A172 (cell line): ENCODE measurements at regions not wholly inside any gene's neighbourhood (a gene's known extent, or its start where the extent isn't known, plus 50 kb on each side); places are given as distances from the start of the nearest gene placed in this dataset.
A peak's percentile ranks its signal among the peaks of the same experiment; 100 is the strongest.

Experiments used
- DNase-seq: peaks from one replicate; pipeline ENCODE4 v3.0.0-alpha.2; 2015; ENCODE audit warnings: low spot score

GRCh38 chr15:70491641-70492040, 271.7 kb downstream of the UACA start:
- no peak for DNase-seq

GRCh38 chr15:70491201-70491621, 272.1 kb downstream of the UACA start:
- DNase-seq: no peak

GRCh38 chr15:70490838-70491155, 272.6 kb downstream of the UACA start:
- DNase-seq: no peak

- no peak for DNase-seq
Measured at GRCh38 chr15:70490148-70490837, 273.1 kb downstream of the UACA start.

GRCh38 chr15:70488941-70489848, 274.2 kb downstream of the UACA start:
- DNase-seq: no peak

GRCh38 chr15:70488002-70488605, 275.3 kb downstream of the UACA start:
- peak; percentile 60 for DNase-seq

GRCh38 chr15:70487387-70487740, 276.0 kb downstream of the UACA start:
- DNase-seq: no peak

GRCh38 chr15:70486451-70487386, 276.6 kb downstream of the UACA start:
- DNase-seq: no peak

- no peak for DNase-seq
Measured at GRCh38 chr15:70486012-70486411, 277.3 kb downstream of the UACA start.

- DNase-seq: no peak
Measured at GRCh38 chr15:70484993-70485392, 278.4 kb downstream of the UACA start.

GRCh38 chr15:70483513-70483912, 279.8 kb downstream of the UACA start:
- no peak for DNase-seq

GRCh38 chr15:70480196-70480856, 283.0 kb downstream of the UACA start:
- no peak for DNase-seq

GRCh38 chr15:70479785-70480184, 283.6 kb downstream of the UACA start:
- DNase-seq: no peak

GRCh38 chr15:70479056-70479455, 284.3 kb downstream of the UACA start:
- DNase-seq: no peak

GRCh38 chr15:70478251-70478990, 284.9 kb downstream of the UACA start:
- DNase-seq: no peak

GRCh38 chr15:70477750-70478250, 285.6 kb downstream of the UACA start:
- no peak for DNase-seq

- DNase-seq: no peak
Measured at GRCh38 chr15:70476441-70476840, 286.9 kb downstream of the UACA start.

GRCh38 chr15:70475921-70476320, 287.4 kb downstream of the UACA start:
- no peak for DNase-seq

- no peak for DNase-seq
Measured at GRCh38 chr15:70475407-70475781, 288.0 kb downstream of the UACA start.
